NCI-H1105 (cell line): ENCODE measurements at regions not wholly inside any gene's neighbourhood (a gene's known extent, or its start where the extent isn't known, plus 50 kb on each side); places are given as distances from the start of the nearest gene placed in this dataset.

Source experiments
- DNase-seq: peaks from one replicate; lab custom pipeline; 2025; lab: John Stamatoyannopoulos, UW

- DNase-seq: no peak
These were observed 1082.2 kb downstream of the C4orf33 start for GRCh38 chr4:130178106-130178505.

- DNase-seq: no peak
These were observed 1087.1 kb downstream of the C4orf33 start for GRCh38 chr4:130183096-130183495.

- no peak for DNase-seq
These were observed 1087.8 kb downstream of the C4orf33 start for GRCh38 chr4:130183766-130184165.

GRCh38 chr4:130185123-130185522, 1089.2 kb downstream of the C4orf33 start:
- no peak for DNase-seq

GRCh38 chr4:130186931-130187330, 1091.0 kb downstream of the C4orf33 start:
- DNase-seq: peak; percentile 59

DNA sequence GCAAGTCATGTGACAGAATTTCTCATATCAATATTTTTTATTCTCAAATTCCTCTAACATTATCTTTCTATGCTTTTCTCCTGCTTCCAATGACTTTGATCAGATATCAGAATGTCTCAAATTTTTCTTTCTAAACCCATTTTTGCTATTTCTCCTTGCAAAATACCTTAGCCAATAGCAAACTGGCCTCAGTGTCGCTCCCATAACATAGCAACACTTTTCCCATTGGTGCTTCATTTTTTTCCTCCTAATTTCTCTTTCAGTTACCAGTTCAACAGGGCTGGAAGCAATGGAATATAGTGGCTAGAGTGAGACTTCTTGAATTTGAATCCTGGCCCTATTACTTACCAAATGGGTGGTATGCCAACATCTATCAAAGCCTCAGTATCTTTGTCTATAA, 1091.6 kb downstream of the C4orf33 start:
- DNase-seq: no peak

- DNase-seq: no peak
These were observed 1096.8 kb downstream of the C4orf33 start for GRCh38 chr4:130192787-130193186.

DNA sequence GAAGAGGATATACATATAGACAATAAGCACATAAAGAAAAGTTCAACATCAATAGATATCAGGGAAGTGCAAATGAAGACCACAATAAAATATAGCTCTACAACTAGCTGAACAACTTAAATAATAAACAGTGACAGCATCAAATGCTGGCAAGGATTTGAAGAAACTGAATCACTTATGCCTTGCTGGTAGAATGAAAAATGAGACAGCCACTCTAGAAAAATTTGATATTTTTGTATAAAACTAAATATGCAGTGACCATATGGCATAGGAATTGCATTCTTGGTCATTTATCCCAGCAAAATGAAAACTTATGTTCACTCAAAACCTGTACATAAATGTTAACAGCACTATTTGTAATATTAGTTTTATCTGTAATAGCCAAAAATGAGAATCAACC, 1102.0 kb downstream of the C4orf33 start:
- DNase-seq: no peak

DNA sequence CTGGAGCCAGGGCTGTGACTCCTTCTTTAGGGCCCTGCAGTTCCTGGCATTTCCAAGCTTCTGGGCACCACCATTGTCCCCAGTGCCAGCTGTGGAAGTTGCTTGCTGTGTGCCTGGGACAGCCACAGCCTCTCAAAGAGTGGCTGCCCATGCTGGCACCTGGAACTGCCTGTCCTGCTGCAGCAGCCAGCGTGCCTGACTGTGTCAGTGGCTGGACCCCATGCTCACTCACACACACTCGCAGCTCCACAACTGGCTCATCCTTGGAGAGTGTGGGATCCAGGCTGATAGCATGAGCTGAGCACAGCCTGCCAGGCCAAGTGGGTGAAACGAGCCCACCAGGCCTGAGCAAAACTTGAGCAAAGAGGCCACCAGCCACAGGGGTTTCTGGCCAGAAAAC, 1107.6 kb downstream of the C4orf33 start:
- no peak for DNase-seq

- DNase-seq: no peak
These were observed 1114.9 kb downstream of the C4orf33 start for GRCh38 chr4:130210864-130211263.

- no peak for DNase-seq
These were observed 1118.3 kb downstream of the C4orf33 start for GRCh38 chr4:130214268-130214667.

GRCh38 chr4:130233377-130234047, 1137.6 kb downstream of the C4orf33 start:
- no peak for DNase-seq

GRCh38 chr4:130238121-130238520, 1142.2 kb downstream of the C4orf33 start:
- DNase-seq: no peak

DNA sequence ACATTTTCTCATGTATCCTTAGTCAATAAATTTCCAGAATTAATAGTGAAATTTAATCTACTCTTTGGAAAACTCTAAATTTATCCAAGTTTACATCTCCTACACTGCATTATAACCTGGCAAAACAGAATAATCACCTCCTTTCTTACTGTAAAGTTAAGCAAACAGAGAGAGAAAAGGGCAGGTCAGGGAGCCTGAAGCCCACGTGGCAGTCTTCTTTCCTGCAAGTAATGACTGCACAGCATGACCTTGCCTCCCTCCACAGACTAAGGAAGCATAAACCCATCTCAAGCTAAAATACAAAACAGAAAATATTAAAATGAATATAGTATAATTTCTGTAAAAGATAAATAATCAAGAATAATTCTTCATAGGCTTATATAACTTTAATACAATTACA, 1153.0 kb downstream of the C4orf33 start:
- no peak for DNase-seq

DNA sequence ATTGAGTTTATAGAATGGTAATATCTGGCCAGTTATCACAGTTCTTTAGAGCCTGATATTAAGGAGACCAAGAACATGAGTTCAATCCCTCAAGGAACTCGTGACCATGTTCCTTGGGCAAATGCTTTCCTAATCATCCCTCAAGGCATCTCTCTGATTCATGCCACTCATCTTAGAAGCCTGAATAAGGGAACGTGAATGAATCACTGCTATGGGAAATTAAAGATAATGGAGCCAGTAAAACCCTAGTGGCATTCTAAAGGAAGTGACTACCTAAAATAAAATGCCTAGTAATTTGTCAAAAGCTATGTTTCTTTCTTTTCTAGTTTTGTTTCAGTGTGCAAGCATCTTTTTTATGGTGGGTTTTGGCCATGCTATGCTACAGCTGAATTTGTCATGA, 1161.3 kb downstream of the C4orf33 start:
- DNase-seq: no peak

- no peak for DNase-seq
These were observed 1170.9 kb downstream of the C4orf33 start for GRCh38 chr4:130266814-130267213.

- no peak for DNase-seq
These were observed 1192.6 kb downstream of the C4orf33 start for GRCh38 chr4:130288576-130288975.

- DNase-seq: no peak
These were observed 1197.7 kb downstream of the C4orf33 start for GRCh38 chr4:130293692-130294091.

DNA sequence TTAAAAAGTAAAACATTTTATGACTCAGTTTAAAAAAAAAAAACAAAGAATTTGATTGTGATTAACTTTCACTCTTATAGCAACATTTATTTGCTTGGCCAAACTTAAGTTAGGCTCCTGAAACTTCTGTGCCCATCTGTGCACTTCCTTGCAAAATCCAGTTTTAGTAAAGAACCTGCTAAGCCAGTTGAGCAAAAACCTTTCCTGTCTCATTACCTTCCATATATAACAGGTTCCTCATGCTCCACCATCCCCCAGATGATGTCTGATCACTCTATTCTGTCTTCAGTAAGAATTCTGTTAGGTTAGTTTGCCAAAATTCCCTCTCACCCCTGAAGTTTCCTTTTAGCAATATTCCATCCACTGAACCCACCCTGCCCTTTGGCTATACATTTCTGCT, 1200.5 kb downstream of the C4orf33 start:
- no peak for DNase-seq

DNA sequence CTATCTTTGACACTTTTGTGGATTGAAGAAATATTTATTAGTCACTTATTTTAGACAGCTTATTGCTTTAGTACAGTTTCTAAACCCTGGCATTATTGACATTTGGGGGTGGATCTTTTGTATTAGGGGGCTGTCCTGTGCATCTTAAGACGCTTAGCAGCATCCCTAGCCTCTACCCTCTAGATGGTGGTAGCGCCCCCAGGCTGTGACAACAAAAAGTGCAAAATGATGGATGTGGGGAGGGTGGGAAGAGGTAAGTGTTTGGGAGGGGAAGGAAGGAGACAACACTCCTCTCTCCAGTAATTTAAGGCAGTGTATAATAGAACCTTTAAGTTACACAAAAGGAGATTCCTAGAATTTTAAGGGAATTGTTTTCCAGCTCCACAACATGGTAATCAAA, 1210.6 kb downstream of the C4orf33 start:
- DNase-seq: no peak

- DNase-seq: no peak
These were observed 1213.3 kb downstream of the C4orf33 start for GRCh38 chr4:130309221-130309620.

DNA sequence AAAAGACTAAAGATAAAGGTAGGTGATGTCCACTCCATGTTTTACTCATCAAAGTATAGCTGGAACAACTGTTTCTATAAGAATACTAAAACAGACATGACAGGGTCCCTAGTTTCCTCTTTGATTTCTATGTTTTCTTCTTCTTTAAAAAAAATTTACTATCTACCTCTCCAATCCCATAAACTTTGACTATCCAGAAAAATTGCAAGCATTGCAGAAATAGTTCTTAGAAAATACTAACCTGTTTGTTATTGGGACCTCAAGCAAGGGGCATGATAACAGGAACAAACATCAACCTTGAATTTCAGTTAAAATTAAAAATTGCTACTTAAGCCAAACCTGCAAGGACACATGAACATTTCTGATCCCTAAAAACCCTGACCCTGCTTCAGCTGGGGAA, 1226.5 kb downstream of the C4orf33 start:
- no peak for DNase-seq

- DNase-seq: no peak
These were observed 1233.1 kb downstream of the C4orf33 start for GRCh38 chr4:130329036-130329435.

DNA sequence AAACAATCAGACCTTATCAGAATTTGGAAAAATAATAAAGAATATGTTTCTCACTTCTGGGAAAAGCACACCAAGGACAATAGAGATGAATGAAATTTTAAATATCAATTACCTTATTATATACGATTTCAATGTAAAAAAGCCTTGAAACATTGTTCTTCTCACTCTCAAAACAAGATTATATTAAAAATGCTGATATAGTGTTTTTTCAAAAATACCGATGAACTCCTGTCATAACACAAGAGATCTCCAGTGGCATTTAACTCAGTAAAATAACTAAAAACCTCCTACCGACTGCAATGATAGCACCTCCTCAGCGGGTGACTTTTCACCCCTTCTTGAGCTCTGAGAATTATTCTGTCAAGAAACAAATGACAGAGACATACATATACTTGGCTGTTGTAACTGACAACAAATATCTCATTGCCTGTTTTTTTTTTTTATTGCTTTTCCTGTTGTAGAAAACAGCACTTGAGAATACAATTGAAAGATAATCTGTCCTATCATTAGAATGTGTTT, 1237.3 kb downstream of the C4orf33 start:
- DNase-seq: no peak
